SHP77 treated with DMSO at 0.1 percent for 48 hours (cell line): ENCODE measurements at regions not wholly inside any gene's neighbourhood (a gene's known extent, or its start where the extent isn't known, plus 50 kb on each side); places are given as distances from the start of the nearest gene placed in this dataset.
A peak's percentile ranks its signal among the peaks of the same experiment; 100 is the strongest.

Source experiments
- DNase-seq: peaks from one replicate; lab custom pipeline; 2025; lab: John Stamatoyannopoulos, UW

- no peak for DNase-seq
Measured at GRCh38 chr16:77592021-77592420, 130.3 kb upstream of the NUDT7 start.

GRCh38 chr16:77594057-77594456, 128.3 kb upstream of the NUDT7 start:
- no peak for DNase-seq

- DNase-seq, result no peak
Measured at GRCh38 chr16:77594799-77595596, 127.3 kb upstream of the NUDT7 start.

- no peak for DNase-seq
Measured at GRCh38 chr16:77596261-77596660, 126.1 kb upstream of the NUDT7 start.

- DNase-seq, result no peak
Measured at GRCh38 chr16:77599793-77600415, 122.4 kb upstream of the NUDT7 start.

GRCh38 chr16:77600555-77600954, 121.8 kb upstream of the NUDT7 start:
- no peak for DNase-seq

- DNase-seq, result no peak
Measured at GRCh38 chr16:77603656-77604055, 118.7 kb upstream of the NUDT7 start.

- DNase-seq, result no peak
Measured at GRCh38 chr16:77610496-77610895, 111.8 kb upstream of the NUDT7 start.

GRCh38 chr16:77611386-77611785, 110.9 kb upstream of the NUDT7 start:
- no peak for DNase-seq

GRCh38 chr16:77612596-77612995, 109.7 kb upstream of the NUDT7 start:
- DNase-seq, result no peak

- no peak for DNase-seq
Measured at GRCh38 chr16:77613095-77613494, 109.2 kb upstream of the NUDT7 start.

- DNase-seq, result no peak
Measured at GRCh38 chr16:77617553-77617952, 104.8 kb upstream of the NUDT7 start.

GRCh38 chr16:77617996-77618395, 104.3 kb upstream of the NUDT7 start:
- DNase-seq, result no peak

GRCh38 chr16:77618951-77619350, 103.4 kb upstream of the NUDT7 start:
- no peak for DNase-seq

- no peak for DNase-seq
Measured at GRCh38 chr16:77624085-77624484, 98.2 kb upstream of the NUDT7 start.

- DNase-seq, result no peak
Measured at GRCh38 chr16:77636615-77637014, 85.7 kb upstream of the NUDT7 start.

GRCh38 chr16:77637940-77638339, 84.4 kb upstream of the NUDT7 start:
- no peak for DNase-seq

- no peak for DNase-seq
Measured at GRCh38 chr16:77643176-77643575, 79.1 kb upstream of the NUDT7 start.

GRCh38 chr16:77645764-77646163, 76.5 kb upstream of the NUDT7 start:
- no peak for DNase-seq

- DNase-seq, result no peak
Measured at GRCh38 chr16:77647726-77648125, 74.6 kb upstream of the NUDT7 start.

- no peak for DNase-seq
Measured at GRCh38 chr16:77650761-77651160, 71.6 kb upstream of the NUDT7 start.

GRCh38 chr16:77652399-77652798, 69.9 kb upstream of the NUDT7 start:
- DNase-seq, result no peak

- no peak for DNase-seq
Measured at GRCh38 chr16:77657016-77657415, 65.3 kb upstream of the NUDT7 start.

GRCh38 chr16:77660311-77660710, 62.0 kb upstream of the NUDT7 start:
- peak; percentile 39 for DNase-seq
